Esophagus squamous epithelium (tissue), 5 donors: ENCODE measurements at regions not wholly inside any gene's neighbourhood (a gene's known extent, or its start where the extent isn't known, plus 50 kb on each side); places are given as distances from the start of the nearest gene placed in this dataset.

ENCODE experiments used
- DNase-seq: peaks from one replicate; lab custom pipeline; 2025; lab: John Stamatoyannopoulos, UW
- H3K27ac ChIP-seq, 4 donors: fragments of 200-600 bp; sonication (generic); one replicate each; pipeline ENCODE4 v1.5.1; 2016 to 2019; ENCODE audit warnings: mild to moderate bottlenecking in 1 of 4
- H3K27me3 ChIP-seq, 4 donors: fragments of 200-600 bp; sonication (generic); 1 replicate in 3 of 4; 2 replicates in 1 of 4; pipeline versions ENCODE4 v1.5.1 to v1.6.0; 2017 to 2021; ENCODE audit warnings: antibody characterized with exemption in 1 of 4
- H3K36me3 ChIP-seq, 3 donors: fragments of 200-600 bp; sonication (generic); one replicate each; pipeline ENCODE4 v1.5.1; 2016 to 2019
- H3K4me1 ChIP-seq, 3 donors: fragments of 200-600 bp; sonication (generic); one replicate each; pipeline ENCODE4 v1.5.1; 2017 to 2019
- H3K4me3 ChIP-seq, 4 donors: fragments of 200-600 bp; sonication (generic); 1 replicate in 3 of 4; 2 replicates in 1 of 4; pipeline ENCODE4 v1.5.1; 2016 to 2019; ENCODE audit warnings: mild to moderate bottlenecking in 2 of 4, moderate library complexity in 1 of 4
- H3K9me3 ChIP-seq, 3 donors: fragments of 200-600 bp; sonication (generic); one replicate each; pipeline ENCODE4 v1.5.1; 2016 to 2019
- POLR2A ChIP-seq, 4 donors: fragments of 450-650 bp; IDR thresholded peaks; one replicate each; pipeline ENCODE4 v1.6.1; 2017; ENCODE audit warnings: antibody characterized with exemption in 4 of 4, mild to moderate bottlenecking in 4 of 4, moderate library complexity in 3 of 4
- WGBS, 2 donors: methylation state at CpG; one replicate each; pipeline ENCODE4 v1.1.5; 2018; 5-methylcytosine and 5-hydroxymethylcytosine counted together
- intact Hi-C: fragments of 100-400 bp; cut with DNase I; formaldehyde crosslinking; loops from one replicate; pipeline ENCODE4 v1.15.0; 2022
- TF ChIP-seq, protein P1 (sequence below), 6 experiments: fragments of 450-650 bp in 4 of 6; fragments of 200-600 bp in 2 of 6; sonication (generic) in 2 of 6; IDR thresholded peaks; one replicate each; pipeline ENCODE4 v1.5.1; 2016 to 2019; ENCODE audit warnings: antibody characterized with exemption in 6 of 6, mild to moderate bottlenecking in 4 of 6, moderate library complexity in 4 of 6
- donor health status: DM: yes; HTN: yes; CAD: no.

DNA sequence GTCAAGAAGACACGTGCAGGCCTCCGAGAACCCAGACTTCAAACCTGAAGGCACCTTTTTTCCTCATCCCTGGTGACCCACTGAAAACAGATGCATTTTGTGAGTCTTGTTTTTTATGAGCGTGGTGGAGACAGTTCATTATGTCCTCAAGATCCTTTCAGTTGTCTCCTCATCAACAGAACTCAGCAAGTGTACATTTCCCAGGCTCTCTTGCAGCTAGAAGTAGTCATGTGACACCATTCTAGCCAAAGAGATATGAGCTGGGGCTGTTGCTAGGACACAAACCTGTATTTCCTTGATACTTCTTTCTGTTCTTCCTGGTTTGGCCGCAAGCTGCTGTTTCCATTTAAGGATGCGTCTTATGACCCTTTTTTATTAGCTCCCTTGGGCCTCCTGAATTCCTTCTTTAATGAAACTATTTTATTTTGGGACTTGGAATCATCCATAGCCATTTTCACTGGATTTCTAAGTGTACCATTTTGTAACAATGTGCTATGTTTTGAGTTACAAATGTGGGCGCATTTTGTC, 135.7 kb upstream of the FOXF1 start:
- Histone ChIP-seq H3K4me3 (no peak overlapping the region), H3K4me1 (no peaks in the 10 kb centered on the region), H3K27ac (no peak overlapping the region), H3K36me3 (no peaks in the 10 kb centered on the region), H3K27me3 (peaks cover 0 to 10% (median 0%) of the 10 kb centered on the region in 4 donors), H3K9me3 (peaks cover 0 to 11% (median 0%) of the 10 kb centered on the region in 3 donors)
- TF ChIP-seq POLR2A (IDR thresholded peaks at IDR 0.05) = no peak
- TF ChIP-seq, protein P1, sequence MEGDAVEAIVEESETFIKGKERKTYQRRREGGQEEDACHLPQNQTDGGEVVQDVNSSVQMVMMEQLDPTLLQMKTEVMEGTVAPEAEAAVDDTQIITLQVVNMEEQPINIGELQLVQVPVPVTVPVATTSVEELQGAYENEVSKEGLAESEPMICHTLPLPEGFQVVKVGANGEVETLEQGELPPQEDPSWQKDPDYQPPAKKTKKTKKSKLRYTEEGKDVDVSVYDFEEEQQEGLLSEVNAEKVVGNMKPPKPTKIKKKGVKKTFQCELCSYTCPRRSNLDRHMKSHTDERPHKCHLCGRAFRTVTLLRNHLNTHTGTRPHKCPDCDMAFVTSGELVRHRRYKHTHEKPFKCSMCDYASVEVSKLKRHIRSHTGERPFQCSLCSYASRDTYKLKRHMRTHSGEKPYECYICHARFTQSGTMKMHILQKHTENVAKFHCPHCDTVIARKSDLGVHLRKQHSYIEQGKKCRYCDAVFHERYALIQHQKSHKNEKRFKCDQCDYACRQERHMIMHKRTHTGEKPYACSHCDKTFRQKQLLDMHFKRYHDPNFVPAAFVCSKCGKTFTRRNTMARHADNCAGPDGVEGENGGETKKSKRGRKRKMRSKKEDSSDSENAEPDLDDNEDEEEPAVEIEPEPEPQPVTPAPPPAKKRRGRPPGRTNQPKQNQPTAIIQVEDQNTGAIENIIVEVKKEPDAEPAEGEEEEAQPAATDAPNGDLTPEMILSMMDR (IDR thresholded peaks at IDR 0.05) = no peak
- intact Hi-C loops = no loop called here
- DNase-seq = no peak
- WGBS, 2 donors = 83 to 88% methylated on average over 6 of the region's 6 CpGs

DNA sequence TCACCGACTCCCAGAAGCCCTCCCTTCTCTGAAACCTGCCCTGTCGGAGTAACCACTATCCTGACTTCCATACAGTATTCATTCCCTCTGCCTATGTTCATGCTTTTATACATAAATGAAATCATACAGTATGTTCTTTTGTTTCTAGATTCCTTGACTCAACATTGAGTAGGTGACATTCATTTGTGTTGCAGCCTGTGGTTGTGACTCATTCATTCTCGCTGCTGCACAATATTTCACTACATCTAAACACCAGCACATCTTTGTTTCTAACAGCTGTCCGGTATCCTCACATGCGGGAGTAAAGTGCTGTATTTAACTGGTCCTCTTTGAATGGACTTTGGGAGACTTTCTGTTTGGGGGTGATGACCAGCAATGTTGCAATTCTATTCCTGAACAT, 135.0 kb upstream of the FOXF1 start:
- TF ChIP-seq POLR2A (IDR thresholded peaks at IDR 0.05) = no peak
- TF ChIP-seq, protein P1 (IDR thresholded peaks at IDR 0.05) = no peak
- Histone ChIP-seq H3K27me3 (peaks cover 0 to 10% (median 0%) of the 10 kb centered on the region in 4 donors), H3K4me3 (no peak overlapping the region), H3K4me1 (no peaks in the 10 kb centered on the region), H3K36me3 (no peaks in the 10 kb centered on the region), H3K9me3 (peaks cover 0 to 11% (median 0%) of the 10 kb centered on the region in 3 donors), H3K27ac (no peak overlapping the region)
- intact Hi-C loops = no loop called here
- WGBS, 2 donors = 58 to 66% methylated on average over 5 of the region's 5 CpGs
- DNase-seq = no peak

DNA sequence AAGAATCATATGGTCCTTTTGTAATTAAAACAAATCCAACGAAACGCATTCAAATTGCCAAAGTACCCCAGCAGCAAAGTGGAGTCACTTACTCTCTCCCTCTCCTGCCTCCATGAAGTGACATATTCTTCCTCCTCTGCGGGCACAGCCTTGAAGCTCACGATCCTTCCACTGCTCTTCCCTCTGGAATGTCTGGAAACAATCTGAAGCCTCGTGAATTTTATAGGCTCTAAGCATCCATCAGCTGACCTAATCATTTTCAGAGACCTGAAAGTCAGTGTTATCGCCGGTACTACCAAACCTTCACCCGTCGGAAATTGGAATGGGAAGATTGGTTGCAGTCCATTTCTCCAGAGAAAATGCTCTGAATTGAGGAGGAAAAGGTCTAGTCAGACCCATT, 134.5 kb upstream of the FOXF1 start:
- Histone ChIP-seq H3K4me3 (no peak overlapping the region), H3K27ac (no peak overlapping the region), H3K9me3 (peaks cover 0 to 11% (median 0%) of the 10 kb centered on the region in 3 donors), H3K27me3 (peaks cover 0 to 10% (median 0%) of the 10 kb centered on the region in 4 donors), H3K4me1 (no peaks in the 10 kb centered on the region), H3K36me3 (no peaks in the 10 kb centered on the region)
- intact Hi-C loops = no loop called here
- no peak for DNase-seq
- 70 to 77% methylated on average over 9 of the region's 9 CpGs for WGBS, 2 donors
- TF ChIP-seq POLR2A (IDR thresholded peaks at IDR 0.05) = no peak
- TF ChIP-seq, protein P1 (IDR thresholded peaks at IDR 0.05) = no peak

DNA sequence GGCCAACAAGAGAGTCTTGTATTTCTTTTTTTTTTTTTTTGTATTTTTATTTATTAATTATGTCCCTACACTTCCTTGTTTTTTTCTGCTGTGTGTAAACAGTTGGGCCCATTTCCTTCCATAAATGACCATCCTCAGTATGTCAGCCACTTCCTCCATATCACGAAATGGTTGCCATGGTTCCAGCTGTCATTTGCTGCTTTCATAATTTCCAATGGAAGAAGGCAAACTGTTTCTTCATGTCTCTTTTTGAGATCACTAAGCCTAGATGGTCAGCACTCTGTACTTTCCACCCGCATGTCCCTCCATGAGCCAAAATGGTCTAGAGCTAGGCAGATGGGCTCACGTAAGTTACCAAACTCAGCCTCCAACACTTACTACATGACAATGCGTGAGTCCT, 133.5 kb upstream of the FOXF1 start:
- intact Hi-C loops = no loop called here
- Histone ChIP-seq H3K36me3 (no peaks in the 10 kb centered on the region), H3K4me3 (no peak overlapping the region), H3K27me3 (peaks cover 0 to 10% (median 0%) of the 10 kb centered on the region in 4 donors), H3K4me1 (no peaks in the 10 kb centered on the region), H3K27ac (no peak overlapping the region), H3K9me3 (peaks cover 0 to 11% (median 0%) of the 10 kb centered on the region in 3 donors)
- no peak for DNase-seq
- WGBS, 2 donors = 89 to 91% methylated on average over 4 of the region's 4 CpGs
- TF ChIP-seq, protein P1 (IDR thresholded peaks at IDR 0.05) = no peak
- TF ChIP-seq POLR2A (IDR thresholded peaks at IDR 0.05) = no peak

DNA sequence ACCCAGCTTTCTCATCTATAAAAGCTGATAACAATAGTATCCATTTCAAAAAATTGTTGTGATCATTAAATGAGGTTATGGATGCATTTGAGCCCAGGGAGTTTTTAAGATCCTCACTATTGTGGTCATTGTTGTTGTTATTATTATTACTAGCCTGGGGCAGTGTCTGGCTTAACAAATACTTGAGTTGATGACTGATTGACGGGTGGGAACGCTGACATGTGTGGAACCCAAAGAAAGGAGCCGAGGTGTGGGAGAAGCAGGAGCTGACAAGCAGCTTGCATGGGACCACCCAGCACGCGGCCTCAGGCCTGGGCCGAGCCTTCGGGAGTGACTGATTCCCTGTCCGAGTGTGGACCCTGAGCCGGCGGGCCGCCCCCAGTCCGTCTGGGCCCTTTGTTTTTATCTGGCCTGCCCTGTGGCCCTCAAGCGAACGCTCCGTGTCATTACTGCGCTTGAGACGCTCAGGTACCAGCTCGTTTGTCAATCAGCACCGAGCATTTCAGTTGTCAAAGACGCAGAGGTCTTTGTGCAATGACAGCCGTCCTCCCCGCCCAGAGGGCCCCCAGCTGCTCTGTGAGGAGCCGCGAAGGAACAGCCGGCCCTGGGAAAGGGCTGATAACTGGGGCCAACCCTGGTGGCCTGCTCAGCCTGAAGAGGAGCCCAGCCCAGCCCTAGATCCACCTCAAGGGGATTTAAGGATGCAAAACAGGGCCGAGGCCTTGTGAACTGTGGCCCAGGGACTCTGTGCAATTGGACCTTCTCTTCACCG, 132.9 kb upstream of the FOXF1 start:
- WGBS, 2 donors = 70 to 73% methylated on average over 12 to 15 of the region's 27 CpGs
- Histone ChIP-seq H3K4me1 (no peaks in the 10 kb centered on the region), H3K27me3 (peaks cover 0 to 11% (median 0%) of the 10 kb centered on the region in 4 donors), H3K27ac (no peak overlapping the region), H3K4me3 (no peak overlapping the region), H3K36me3 (no peaks in the 10 kb centered on the region), H3K9me3 (peaks cover 0 to 11% (median 0%) of the 10 kb centered on the region in 3 donors)
- DNase-seq = no peak
- intact Hi-C loops = no loop called here
- TF ChIP-seq, protein P1 (IDR thresholded peaks at IDR 0.05) = no peak
- TF ChIP-seq POLR2A (IDR thresholded peaks at IDR 0.05) = no peak
